PFSK-1 (cell line): ENCODE measurements at regions not wholly inside any gene's neighbourhood (a gene's known extent, or its start where the extent isn't known, plus 50 kb on each side); places are given as distances from the start of the nearest gene placed in this dataset.

ENCODE experiments used
- FOXP2 ChIP-seq: optimal IDR thresholded peaks from 2 replicates; pipeline ENCODE3; 2011; ENCODE audit warnings: borderline replicate concordance, control low read depth, inconsistent platforms; ENCODE audit not compliant: insufficient read depth; ENCODE audit errors: extremely low read length, extremely low read depth
- POLR2AphosphoS5 ChIP-seq: IDR thresholded peaks from 2 replicates; pipeline ENCODE4 v1.6.1; 2012; ENCODE audit warnings: low read depth, mild to moderate bottlenecking, control low read depth, low read length, moderate library complexity
- REST ChIP-seq, 2 experiments: IDR thresholded peaks; 2 replicates each; pipeline versions ENCODE4 v1.6.1 to v1.8.0; 2011 to 2012; ENCODE audit warnings: low read depth in 2 of 2, low read length in 2 of 2, control low read depth in 1 of 2, inconsistent platforms in 1 of 2, mild to moderate bottlenecking in 1 of 2, moderate library complexity in 1 of 2; ENCODE audit not compliant: insufficient read depth in 1 of 2
- SIN3A ChIP-seq: IDR thresholded peaks from 2 replicates; pipeline ENCODE4 v1.6.1; 2012; ENCODE audit warnings: mild to moderate bottlenecking, low read length, moderate library complexity, borderline replicate concordance; ENCODE audit not compliant: insufficient read depth
- TAF1 ChIP-seq: IDR thresholded peaks from 2 replicates; pipeline ENCODE4 v1.6.1; 2012; ENCODE audit warnings: low read length, control low read depth, borderline replicate concordance; ENCODE audit not compliant: insufficient read depth

GRCh38 chr4:141346144-141346543 is 125.4 kb downstream of the ZNF330 start:
- TF ChIP-seq REST (IDR thresholded peaks at IDR 0.05; ENCODE audit: insufficient read depth in 1 of 2, low read depth in 2 of 2, low read length in 2 of 2) = no peak
- no peak for TF ChIP-seq SIN3A
- no peak for TF ChIP-seq POLR2AphosphoS5
- no peak for TF ChIP-seq TAF1

- TF ChIP-seq TAF1 = no peak
- TF ChIP-seq FOXP2 = no peak
- TF ChIP-seq POLR2AphosphoS5 = no peak
- no peak for TF ChIP-seq REST (IDR thresholded peaks at IDR 0.05; ENCODE audit: insufficient read depth in 1 of 2, low read depth in 2 of 2, low read length in 2 of 2)
- no peak for TF ChIP-seq SIN3A
Measured at GRCh38 chr4:141347684-141348083, 127.0 kb downstream of the ZNF330 start.

GRCh38 chr4:141348125-141348524 is 127.4 kb downstream of the ZNF330 start:
- TF ChIP-seq TAF1 (no peak), POLR2AphosphoS5 (no peak), FOXP2 (no peak), SIN3A (no peak), REST (IDR thresholded peaks at IDR 0.05; ENCODE audit: insufficient read depth in 1 of 2, low read depth in 2 of 2, low read length in 2 of 2) (no peak)

- TF ChIP-seq TAF1 (no peak), FOXP2 (no peak), SIN3A (no peak), POLR2AphosphoS5 (no peak), REST (IDR thresholded peaks at IDR 0.05; ENCODE audit: insufficient read depth in 1 of 2, low read depth in 2 of 2, low read length in 2 of 2) (no peak)
Measured at GRCh38 chr4:141348573-141348972, 127.9 kb downstream of the ZNF330 start.

- TF ChIP-seq POLR2AphosphoS5 = no peak
- TF ChIP-seq REST (IDR thresholded peaks at IDR 0.05; ENCODE audit: insufficient read depth in 1 of 2, low read depth in 2 of 2, low read length in 2 of 2) = no peak
- TF ChIP-seq SIN3A = no peak
- TF ChIP-seq TAF1 = no peak
- no peak for TF ChIP-seq FOXP2
Measured at GRCh38 chr4:141349236-141349635, 128.5 kb downstream of the ZNF330 start.
